ENCODE measurements at regions not wholly inside any gene's neighbourhood (a gene's known extent, or its start where the extent isn't known, plus 50 kb on each side); places are given as distances from the start of the nearest gene placed in this dataset.

- no peaks in the 10 kb centered on the region for H3K36me3 ChIP-seq (ENCODE audit: control insufficient read depth, insufficient read depth, low read length)
- no peak overlapping the region for H3K4me3 ChIP-seq (ENCODE audit: low read depth, low read length)
- DNase-seq (ENCODE audit: low read depth): no peak
- TF ChIP-seq CTCF (IDR thresholded peaks at IDR 0.05; ENCODE audit: insufficient read depth, low read length, poor library complexity, severe bottlenecking): no peak
- no peaks in the 10 kb centered on the region for H3K27me3 ChIP-seq (ENCODE audit: control insufficient read depth, insufficient read depth, low read length)
These were observed 432.0 kb downstream of the CCDC85A start for GRCh38 chr2:56615760-56616159.

GRCh38 chr2:56624181-56624580 is 440.4 kb downstream of the CCDC85A start:
- DNase-seq (ENCODE audit: low read depth): no peak

GRCh38 chr2:56626927-56627326 is 443.1 kb downstream of the CCDC85A start:
- H3K4me3 ChIP-seq (ENCODE audit: low read depth, low read length): no peak overlapping the region
- H3K36me3 ChIP-seq (ENCODE audit: control insufficient read depth, insufficient read depth, low read length): no peaks in the 10 kb centered on the region
- no peak for TF ChIP-seq CTCF (IDR thresholded peaks at IDR 0.05; ENCODE audit: insufficient read depth, low read length, poor library complexity, severe bottlenecking)
- DNase-seq (ENCODE audit: low read depth): no peak
- no peaks in the 10 kb centered on the region for H3K27me3 ChIP-seq (ENCODE audit: control insufficient read depth, insufficient read depth, low read length)

More at GRCh38 chr2:56624181-56624580, 440.4 kb downstream of the CCDC85A start:
- H3K36me3 ChIP-seq (ENCODE audit: control insufficient read depth, insufficient read depth, low read length): no peaks in the 10 kb centered on the region
- H3K4me3 ChIP-seq (ENCODE audit: low read depth, low read length): no peak overlapping the region
- TF ChIP-seq CTCF (IDR thresholded peaks at IDR 0.05; ENCODE audit: insufficient read depth, low read length, poor library complexity, severe bottlenecking): no peak
- H3K27me3 ChIP-seq (ENCODE audit: control insufficient read depth, insufficient read depth, low read length): no peaks in the 10 kb centered on the region

GRCh38 chr2:56630286-56630685 is 446.5 kb downstream of the CCDC85A start:
- no peak for TF ChIP-seq CTCF (IDR thresholded peaks at IDR 0.05; ENCODE audit: insufficient read depth, low read length, poor library complexity, severe bottlenecking)
- no peak overlapping the region for H3K4me3 ChIP-seq (ENCODE audit: low read depth, low read length)
- no peaks in the 10 kb centered on the region for H3K27me3 ChIP-seq (ENCODE audit: control insufficient read depth, insufficient read depth, low read length)
- no peaks in the 10 kb centered on the region for H3K36me3 ChIP-seq (ENCODE audit: control insufficient read depth, insufficient read depth, low read length)
- DNase-seq (ENCODE audit: low read depth): no peak

GRCh38 chr2:56647997-56648396 is 464.2 kb downstream of the CCDC85A start:
- DNase-seq (ENCODE audit: low read depth): no peak
- no peaks in the 10 kb centered on the region for H3K36me3 ChIP-seq (ENCODE audit: control insufficient read depth, insufficient read depth, low read length)
- no peak overlapping the region for H3K4me3 ChIP-seq (ENCODE audit: low read depth, low read length)
- TF ChIP-seq CTCF (IDR thresholded peaks at IDR 0.05; ENCODE audit: insufficient read depth, low read length, poor library complexity, severe bottlenecking): no peak
- H3K27me3 ChIP-seq (ENCODE audit: control insufficient read depth, insufficient read depth, low read length): no peaks in the 10 kb centered on the region

- H3K4me3 ChIP-seq (ENCODE audit: low read depth, low read length): no peak overlapping the region
- no peaks in the 10 kb centered on the region for H3K27me3 ChIP-seq (ENCODE audit: control insufficient read depth, insufficient read depth, low read length)
- no peak for TF ChIP-seq CTCF (IDR thresholded peaks at IDR 0.05; ENCODE audit: insufficient read depth, low read length, poor library complexity, severe bottlenecking)
- H3K36me3 ChIP-seq (ENCODE audit: control insufficient read depth, insufficient read depth, low read length): no peaks in the 10 kb centered on the region
- no peak for DNase-seq (ENCODE audit: low read depth)
These were observed 465.0 kb downstream of the CCDC85A start for GRCh38 chr2:56648802-56649201.
